DMS79 treated with DMSO at 0.1 percent for 48 hours (cell line): ENCODE measurements at regions not wholly inside any gene's neighbourhood (a gene's known extent, or its start where the extent isn't known, plus 50 kb on each side); places are given as distances from the start of the nearest gene placed in this dataset.

ENCODE experiments used
- DNase-seq: peaks from one replicate; lab custom pipeline; 2025; lab: John Stamatoyannopoulos, UW

- no peak for DNase-seq
Observed at GRCh38 chr4:122034619-122035018, 82.8 kb upstream of the TRPC3 start.

- no peak for DNase-seq
Observed at GRCh38 chr4:122027203-122027602, 75.3 kb upstream of the TRPC3 start.

- DNase-seq = no peak
Observed at GRCh38 chr4:122017296-122017695, 65.4 kb upstream of the TRPC3 start.

- DNase-seq = no peak
Observed at GRCh38 chr4:122015203-122015602, 63.3 kb upstream of the TRPC3 start.

- DNase-seq = no peak
Observed at GRCh38 chr4:122012735-122013134, 60.9 kb upstream of the TRPC3 start.

- DNase-seq = no peak
Observed at GRCh38 chr4:122010610-122011009, 58.8 kb upstream of the TRPC3 start.

- no peak for DNase-seq
Observed at GRCh38 chr4:122009524-122009923, 57.7 kb upstream of the TRPC3 start.

GRCh38 chr4:122007016-122007415, 55.2 kb upstream of the TRPC3 start:
- DNase-seq = no peak

- no peak for DNase-seq
Observed at GRCh38 chr4:122005064-122005755, 53.4 kb upstream of the TRPC3 start.

GRCh38 chr4:122003335-122003734, 51.5 kb upstream of the TRPC3 start:
- no peak for DNase-seq
